ENCODE measurements at regions not wholly inside any gene's neighbourhood (a gene's known extent, or its start where the extent isn't known, plus 50 kb on each side); places are given as distances from the start of the nearest gene placed in this dataset.

GRCh38 chr9:91127653-91128052, 234.1 kb downstream of the AUH start:
- TF ChIP-seq REST (IDR thresholded peaks at IDR 0.05; ENCODE audit: insufficient read depth in 1 of 2, low read depth in 2 of 2, low read length in 1 of 2): no peak
- TF ChIP-seq POLR2AphosphoS5 (IDR thresholded peaks at IDR 0.05; ENCODE audit: low read depth, low read length): no peak
- TF ChIP-seq CTCF (IDR thresholded peaks at IDR 0.05): no peak
- no peak for TF ChIP-seq TCF7L2 (IDR thresholded peaks at IDR 0.05; ENCODE audit: low read depth, low read length)
- TF ChIP-seq SIN3A (IDR thresholded peaks at IDR 0.05; ENCODE audit: borderline replicate concordance, insufficient read depth, low read depth, low read length): no peak
